Suppressor macrophage treated with lipopolysaccharide for 1 hour (primary cell): ENCODE measurements at regions not wholly inside any gene's neighbourhood (a gene's known extent, or its start where the extent isn't known, plus 50 kb on each side); places are given as distances from the start of the nearest gene placed in this dataset.
A peak's percentile ranks its signal among the peaks of the same experiment; 100 is the strongest.
"Not testable (repeated sequence)": the region's sequence is repeated elsewhere in the genome, so short reads cannot be mapped to it uniquely, and the experiment has no call there.

Experiments
- DNase-seq, 3 donors: peaks; one replicate each; pipeline ENCODE4 v3.0.0-alpha.2; 2020 to 2022

DNA sequence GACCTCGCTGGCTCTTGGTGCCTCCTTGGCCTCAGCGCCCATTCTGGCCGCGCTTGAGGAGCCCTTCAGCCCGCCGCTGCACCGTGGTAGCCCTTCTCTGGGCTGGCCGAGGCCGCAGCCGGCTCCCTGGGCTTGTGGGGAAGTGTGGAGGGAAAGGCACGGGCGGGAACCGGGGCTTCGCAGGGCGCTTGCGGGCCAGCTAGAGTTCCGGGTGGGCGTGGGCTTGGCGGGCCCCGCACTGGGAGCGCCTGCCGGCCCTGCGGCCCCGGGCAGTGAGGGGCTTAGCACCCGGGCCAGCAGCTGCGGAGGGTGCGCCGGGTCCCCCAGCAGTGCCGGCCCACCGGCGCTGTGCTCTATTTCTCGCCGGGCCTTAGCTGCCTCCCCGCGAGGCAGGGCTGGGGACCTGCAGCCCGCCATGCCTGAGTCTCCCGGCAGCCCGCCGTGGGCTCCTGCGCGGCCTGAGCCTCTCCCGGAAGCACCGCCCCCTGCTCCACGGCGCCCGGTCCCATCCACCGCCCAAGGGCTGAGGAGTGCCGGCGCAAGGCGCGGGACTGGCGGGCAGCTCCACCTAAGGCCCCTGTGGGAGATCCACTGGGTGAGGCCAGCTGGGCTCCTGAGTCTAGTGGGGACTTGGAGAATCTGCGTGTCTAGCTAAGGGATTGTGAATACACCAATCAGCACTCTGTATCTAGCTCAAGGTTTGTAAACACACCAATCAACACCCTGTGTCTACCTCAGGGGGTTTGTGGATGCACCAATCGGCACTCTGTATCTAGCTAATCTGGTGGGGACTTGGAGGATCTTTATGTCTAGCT lies 141.1 kb downstream of the SLCO4C1 start:
- DNase-seq: not testable (repeated sequence)

DNA sequence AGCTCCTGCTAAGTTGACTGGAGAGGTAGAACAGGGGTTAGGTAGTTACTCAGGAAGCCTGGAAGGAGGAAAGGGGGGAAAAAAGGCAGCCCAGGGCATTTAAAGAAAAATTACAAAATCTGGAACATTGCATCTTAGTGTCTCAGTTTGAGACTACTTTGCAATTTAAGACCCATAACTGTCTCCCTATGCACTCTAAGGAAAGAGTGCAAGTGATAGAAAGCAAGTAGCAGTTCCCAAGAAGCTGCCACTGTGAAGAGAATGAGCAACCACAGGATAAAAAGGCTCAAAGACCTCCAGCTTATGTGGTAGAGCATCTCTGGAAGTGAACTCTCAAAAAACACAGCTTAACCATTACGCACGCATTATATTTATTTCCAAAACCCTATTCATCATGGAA lies 141.8 kb downstream of the SLCO4C1 start:
- DNase-seq: no peak

DNA sequence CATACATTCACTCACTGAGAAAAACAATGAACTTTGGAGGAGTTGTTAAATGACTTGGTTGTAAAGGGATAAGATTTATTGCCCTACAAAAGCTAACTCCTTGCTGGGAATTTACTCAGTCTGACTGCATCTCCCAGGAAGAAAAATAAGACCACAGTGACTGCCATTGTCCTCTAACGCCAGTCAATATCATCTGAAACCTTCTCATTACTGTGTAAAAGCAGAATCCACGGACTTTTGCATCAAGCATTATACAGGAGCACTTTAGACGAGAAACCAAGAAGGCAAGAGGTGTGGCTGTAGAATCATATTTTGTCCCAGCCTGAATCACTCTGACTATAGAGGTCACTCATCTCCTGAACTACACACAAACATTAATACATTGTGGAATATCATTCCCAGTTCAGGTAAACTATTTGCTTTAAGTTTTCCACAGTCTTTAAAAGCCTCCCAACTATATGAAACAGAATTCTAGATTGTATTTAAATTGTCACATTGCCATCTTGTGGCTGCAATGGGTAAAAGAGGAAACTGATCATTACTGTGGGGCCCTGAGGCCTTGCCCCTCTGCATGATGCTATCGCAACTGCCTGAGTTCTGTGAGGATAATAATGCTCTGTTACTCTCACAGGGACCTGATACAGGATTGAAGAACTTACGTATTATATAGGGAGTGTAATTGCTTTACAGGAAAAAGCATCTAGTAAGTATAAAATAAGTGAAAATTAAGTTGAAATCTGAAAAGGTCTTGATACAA lies 142.9 kb downstream of the SLCO4C1 start:
- DNase-seq: peak; percentile 36 to 50 (median 39)

DNA sequence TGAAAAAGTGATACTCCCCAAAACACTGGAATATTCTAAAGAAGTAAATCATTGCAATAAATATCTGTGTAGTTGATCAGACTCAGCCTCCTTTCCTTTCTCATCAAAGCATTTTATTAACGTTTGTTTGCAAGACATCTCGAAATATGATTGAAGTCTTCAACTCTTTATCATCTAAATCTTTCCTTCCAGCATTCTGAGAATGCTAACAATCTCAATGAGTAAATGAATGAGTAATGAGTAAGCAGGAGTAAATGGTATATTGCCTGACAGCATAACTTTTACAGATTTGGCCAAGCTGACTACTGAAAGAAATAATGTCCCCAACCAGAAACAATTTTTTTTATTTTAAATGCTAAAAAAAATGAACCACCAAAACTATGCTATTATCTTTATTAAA lies 157.1 kb downstream of the SLCO4C1 start:
- DNase-seq: no peak

DNA sequence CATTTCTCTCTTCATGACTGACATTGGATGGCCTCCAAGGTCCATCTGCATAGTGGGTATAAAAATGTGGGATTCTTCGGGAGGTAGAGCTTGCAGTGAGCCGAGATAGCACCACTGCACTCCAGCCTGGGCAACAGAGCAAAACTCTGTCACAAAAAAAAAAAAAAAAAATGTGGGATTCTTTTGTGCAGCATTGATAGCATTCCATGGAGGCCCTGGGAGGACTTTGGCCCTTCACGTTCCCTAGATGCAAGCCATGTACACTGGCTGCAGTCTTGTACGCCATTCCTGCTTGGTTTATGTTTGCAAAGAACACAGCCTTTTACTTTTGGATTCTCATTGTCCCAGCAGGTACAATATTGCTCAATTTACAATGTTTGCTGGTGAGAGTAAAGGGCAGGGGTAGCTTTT lies 157.8 kb downstream of the SLCO4C1 start:
- DNase-seq: no peak

DNA sequence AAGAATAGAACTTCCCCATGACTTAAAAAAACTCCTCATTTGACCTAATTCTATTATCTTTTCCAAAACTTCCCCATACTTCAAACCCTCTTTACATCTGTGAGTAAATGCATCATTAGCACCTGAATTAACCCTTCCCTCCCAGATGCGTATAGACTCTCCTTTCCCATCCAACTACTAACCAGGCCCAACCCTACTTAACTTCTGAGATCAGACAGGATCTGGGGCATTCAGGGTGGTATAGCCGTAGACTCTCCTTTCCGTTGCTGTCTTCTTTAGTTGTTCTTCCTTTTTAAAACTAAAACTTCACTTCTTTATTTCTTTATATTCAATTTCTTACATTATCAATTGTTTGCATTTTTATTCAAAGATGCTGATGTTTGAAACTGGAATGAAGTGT lies 165.2 kb downstream of the SLCO4C1 start:
- DNase-seq: no peak

DNA sequence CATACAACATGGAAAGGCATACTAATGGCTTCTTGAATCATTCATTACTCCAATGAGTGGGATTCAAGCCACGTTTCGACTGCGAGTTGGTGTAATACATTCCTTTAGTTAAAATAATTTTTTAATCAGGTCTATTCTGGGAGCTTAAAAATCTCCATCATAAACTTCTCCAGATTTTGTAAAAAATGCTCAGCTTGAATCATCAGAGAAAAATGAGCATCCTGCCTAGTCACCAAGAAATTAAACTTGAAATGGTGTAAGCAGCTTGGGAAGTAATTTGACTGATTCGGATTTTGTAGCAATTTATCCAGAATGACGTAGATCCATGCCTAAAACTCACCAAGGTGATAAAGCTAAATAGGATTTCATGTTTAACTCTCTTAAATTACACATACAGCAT lies 165.7 kb downstream of the SLCO4C1 start:
- DNase-seq: no peak

DNA sequence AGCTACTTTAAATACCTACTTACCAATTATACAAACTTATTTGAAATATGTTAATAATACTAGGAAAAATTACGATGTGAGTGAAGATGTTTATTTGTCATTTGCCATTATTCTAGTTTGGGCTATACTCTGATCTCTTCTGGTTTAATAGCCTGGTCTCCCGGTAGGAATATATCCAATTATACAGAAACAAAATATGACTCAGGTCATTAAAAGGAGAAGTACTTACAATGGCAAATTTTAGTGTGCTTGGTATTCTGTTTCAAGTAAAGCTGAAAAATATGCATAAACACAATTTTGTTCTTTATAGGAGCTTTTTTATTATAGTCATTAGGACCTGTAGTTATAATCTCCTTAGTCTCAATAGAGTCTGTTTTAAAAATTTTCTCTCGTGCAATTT lies 176.8 kb downstream of the SLCO4C1 start:
- no peak for DNase-seq

DNA sequence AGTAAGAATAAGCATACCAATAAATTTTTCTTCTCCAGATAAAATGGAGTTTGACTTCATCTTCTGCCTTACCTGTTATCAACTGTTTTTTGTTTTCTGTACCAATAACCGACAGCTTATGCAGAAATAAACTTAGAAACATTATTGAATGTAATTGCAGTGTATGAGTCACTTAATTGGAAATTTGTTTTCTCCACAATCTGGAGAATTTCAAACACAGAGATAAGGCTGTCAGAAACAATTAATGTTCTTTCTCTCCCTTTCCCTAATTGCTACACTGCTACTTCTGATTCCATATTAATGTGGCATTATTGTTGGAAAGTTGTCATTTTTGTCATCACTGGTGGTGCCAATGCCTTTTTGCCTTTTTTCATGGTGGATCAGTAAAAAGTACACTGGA lies 180.3 kb downstream of the SLCO4C1 start:
- DNase-seq: no peak

DNA sequence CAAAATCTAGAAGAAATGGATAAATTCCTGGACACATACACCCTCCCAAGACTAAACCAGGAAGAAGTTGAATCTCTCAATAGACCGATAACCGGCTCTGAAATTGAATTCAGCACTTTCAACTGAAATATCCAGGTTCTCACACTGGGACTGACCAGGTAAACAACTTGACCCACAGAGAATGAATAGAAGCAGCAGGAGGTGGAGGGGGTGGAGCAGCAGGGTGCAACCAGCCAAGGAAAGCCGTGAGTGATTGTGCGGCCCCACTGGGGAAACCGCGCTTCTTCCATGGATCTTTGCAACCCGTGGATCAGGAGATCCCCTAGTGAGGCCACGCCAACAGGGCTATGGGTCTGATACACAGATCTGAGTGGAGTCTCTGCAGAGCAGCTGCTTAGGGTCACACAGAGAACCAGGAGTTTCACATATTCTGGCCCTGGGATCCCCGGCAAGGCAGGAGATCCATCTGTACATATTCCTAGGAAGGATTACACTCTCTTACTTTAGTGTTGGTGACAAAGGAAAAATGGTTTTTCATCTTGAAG lies 181.5 kb downstream of the SLCO4C1 start:
- DNase-seq: no peak

DNA sequence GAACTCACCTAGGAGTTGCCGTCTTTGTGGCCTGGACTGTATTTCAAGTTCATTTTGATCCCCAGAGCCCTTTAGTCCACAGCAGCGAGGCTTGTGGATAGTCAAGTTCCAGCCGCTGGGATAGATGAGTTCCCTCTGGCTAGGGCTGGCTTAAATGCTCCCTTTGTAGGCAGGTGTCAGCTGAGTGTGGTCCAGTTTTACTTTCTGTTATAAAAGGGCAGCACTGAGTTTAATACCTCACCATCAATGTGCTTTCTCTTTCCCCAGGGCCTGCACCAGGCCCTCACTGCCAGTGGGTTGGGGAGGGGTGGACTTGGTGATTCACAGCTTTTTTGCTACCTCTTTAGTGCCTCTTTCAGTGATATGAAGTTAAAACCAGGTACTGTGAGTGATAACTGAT lies 188.2 kb downstream of the SLCO4C1 start:
- DNase-seq: no peak

DNA sequence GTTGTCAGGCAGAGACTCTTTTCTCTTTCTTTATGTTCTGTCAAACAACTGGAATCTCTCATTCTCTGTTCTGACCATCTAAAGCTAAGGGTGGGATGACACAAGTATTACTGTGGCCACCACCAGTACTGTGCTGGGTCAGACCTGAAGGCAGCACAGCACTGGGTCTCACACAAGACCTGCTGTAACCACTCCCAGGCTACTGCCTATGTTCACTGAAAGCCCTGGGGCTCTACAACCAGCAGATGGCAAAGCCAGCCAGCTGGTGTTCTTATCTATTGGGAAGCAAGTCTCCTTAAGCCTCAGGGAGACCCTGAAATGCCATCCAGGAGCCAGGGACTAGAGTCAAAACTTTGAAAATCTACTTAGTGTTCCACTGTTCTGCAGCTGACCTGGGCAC lies 189.5 kb downstream of the SLCO4C1 start:
- DNase-seq: no peak

DNA sequence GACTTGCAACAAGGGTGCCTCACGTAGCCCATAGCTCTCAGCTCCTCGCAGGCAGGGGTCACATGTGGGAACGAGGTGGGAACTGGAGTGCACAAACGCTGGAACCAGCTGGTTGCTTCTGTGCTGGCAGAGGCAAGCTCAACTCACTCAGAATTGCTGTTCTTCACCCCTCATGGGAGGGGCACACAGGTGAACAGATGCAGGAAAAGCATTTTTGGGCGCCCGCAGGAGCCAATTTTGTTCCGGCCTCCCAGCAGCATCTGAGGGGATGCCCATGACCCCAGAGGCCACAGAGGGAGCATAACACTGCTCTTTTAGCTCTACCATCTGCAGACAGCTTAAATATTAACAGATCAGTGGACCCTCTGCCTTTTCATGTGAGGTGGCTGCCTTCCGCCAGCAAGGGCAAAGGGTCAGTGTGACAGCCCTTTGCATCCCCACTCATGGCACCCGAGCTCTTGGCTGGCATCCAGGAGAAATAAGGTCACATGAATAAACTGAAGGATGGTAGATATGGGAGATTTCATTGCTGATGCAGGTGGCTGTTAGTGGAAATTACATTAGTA lies 196.2 kb downstream of the SLCO4C1 start:
- DNase-seq: no peak

DNA sequence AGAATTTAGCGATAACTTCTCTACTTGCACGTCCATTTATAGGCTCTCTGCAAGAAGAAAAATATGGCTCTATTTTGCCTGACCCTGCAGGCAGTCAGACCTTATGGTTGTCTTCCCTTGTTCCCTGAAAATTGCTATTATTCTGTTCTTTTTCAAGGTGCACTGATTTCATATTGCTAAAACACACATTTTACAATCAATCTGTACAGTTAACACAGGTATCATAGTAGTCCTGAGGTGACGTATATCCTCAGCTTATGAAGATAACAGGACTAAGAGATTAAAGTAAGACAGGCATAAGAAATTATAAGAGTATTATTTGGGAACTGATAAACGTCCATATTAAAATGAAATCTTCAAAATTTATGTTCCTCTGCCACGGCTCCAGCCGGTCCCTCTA lies 197.0 kb downstream of the SLCO4C1 start:
- not testable (repeated sequence) for DNase-seq

DNA sequence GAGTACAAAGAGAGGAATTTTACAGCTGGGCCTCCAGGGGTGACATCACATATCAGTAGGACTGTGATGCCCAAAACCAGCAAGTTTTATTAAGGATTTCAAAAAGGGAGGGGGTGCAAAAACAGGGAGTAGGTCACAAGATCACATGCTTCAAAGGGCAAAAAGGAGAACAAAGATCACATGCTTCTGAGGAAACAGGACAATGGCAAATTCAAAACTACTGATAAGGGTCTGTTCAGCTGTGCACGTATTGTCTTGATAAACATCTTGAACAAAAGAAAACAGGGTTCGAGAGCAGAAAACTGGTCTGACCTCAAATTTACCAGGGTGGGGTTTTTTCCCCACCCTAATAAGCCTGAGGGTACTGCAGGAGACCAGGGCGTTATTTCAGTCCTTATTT lies 197.5 kb downstream of the SLCO4C1 start:
- not testable (repeated sequence) for DNase-seq

DNA sequence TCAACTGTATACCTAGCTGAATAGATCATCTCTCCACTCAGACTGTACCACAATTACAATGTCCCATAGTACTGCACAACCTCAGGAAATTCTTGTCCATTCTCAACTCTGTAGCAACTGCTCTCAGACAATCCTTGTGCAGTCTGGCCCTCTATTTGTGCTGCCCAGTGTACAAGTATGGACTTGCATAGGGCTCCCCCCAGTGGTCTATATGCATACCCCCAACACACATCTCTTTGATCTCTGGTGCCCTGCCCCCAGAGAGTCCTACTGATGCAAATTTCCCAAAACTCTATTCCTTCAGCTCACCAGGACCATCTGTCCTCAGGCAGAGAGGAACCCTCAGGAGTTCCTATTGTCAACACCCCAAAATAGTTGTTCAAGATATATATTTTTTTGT lies 205.3 kb downstream of the SLCO4C1 start:
- peak in 2 of 3 donors; percentile 14 to 25 for DNase-seq

DNA sequence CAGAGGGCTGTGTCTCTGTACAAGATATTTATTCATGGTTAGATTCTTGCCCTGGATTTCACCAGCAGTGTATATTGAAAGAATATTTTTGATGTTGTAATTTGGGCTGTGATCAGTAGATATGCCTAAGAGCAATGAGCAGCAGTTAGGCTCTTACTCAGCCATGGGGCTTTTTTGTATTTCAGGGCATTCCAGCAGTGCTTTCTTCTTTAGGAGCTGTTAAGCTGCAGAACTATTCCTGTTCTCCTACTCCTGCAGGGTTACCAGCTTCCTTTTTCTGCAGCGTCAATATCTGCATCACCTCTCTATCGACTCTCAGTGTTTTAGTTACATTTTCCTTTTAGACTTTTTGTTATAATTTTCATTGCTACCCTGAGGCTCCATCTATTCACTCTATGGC lies 206.2 kb downstream of the SLCO4C1 start:
- DNase-seq: no peak

DNA sequence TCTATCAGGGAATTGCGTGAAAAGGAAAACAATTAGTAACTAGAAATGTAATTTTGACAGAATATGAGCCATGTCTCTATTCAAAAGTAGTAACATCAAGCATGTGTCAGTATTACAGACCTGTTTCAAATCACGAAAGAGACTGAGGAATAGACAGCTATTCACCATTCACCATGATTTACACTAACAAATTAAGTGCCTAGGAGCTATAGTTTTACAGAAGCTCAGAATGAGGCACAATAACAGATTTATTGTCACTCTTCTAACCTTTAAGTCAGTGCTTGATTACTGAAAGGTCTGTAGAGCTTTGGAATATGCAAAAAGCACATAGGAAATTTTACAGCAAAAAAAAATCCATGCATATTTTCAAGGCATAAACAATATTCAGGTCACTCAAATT lies 208.2 kb downstream of the SLCO4C1 start:
- DNase-seq: no peak

DNA sequence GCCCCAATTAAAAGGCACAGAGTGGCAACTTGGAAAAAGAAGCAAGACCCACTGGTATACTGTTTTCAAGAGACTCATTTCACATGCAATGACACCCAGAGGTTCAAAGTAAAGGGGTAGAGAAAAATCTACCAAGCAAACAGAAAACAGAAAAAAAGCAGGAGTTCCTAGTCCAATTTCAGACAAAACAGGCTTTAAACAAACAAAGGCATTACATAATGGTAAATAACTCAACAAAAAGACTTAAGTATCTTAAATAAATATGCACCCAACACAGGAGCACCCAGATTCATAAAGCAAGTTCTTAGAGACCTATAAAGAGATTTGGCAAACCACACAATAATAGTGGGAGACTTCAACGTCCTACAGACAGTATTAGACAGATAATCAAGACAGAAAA lies 215.8 kb downstream of the SLCO4C1 start:
- DNase-seq: no peak

DNA sequence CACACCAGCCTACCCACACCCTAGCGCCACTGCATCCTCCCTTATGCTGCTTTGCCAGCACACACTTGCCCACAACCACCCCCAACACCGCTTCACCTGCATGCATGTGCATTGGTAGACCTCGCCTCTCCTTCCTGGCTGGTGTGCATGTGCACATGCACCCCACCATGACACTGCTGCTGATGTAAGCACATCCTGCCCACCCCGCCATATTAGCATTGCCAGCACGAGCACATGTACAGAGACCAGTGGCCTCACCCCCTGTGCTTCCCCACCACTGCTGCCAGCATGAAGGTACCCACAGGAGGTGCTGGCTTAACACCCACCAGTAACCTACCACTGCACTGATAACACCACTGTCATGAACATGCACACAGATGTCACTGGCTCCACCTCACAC lies 218.2 kb downstream of the SLCO4C1 start:
- no peak for DNase-seq

DNA sequence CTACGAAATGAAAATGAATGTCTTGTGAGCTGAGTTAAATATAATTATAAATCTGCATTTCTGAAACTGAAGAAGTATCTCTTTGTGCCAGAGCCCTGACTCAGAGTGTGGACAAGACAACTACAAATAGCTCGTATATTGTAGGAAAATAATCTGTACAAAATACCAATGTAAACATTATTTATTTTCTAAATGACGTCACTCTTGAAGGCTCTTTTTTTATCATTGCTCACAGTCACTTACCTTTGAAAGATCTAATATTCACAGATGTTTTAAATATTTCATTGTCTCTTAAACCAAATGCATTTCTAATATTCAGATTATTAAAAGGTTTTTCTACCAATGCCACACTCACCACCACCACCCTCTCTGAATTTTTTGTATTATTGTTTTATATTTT lies 226.1 kb downstream of the SLCO4C1 start:
- DNase-seq: no peak

DNA sequence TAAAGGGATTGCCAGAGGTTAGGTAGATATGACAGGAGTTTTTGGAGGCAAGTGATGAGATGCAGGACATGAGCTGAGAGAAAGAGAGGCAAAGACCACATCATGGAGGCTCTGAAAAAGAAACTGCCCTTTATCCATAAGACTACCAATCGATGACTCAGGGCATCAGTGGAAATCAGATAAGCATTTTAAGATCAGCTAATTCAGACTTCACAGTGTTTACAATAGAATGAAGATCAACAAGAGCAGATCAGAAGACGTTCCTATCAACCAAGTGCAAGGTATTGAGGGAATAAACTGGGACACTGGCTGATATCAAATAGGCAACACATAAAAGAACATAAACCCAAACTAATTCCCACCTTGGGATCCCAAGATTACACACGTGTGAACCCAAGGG lies 227.2 kb downstream of the SLCO4C1 start:
- DNase-seq: no peak

DNA sequence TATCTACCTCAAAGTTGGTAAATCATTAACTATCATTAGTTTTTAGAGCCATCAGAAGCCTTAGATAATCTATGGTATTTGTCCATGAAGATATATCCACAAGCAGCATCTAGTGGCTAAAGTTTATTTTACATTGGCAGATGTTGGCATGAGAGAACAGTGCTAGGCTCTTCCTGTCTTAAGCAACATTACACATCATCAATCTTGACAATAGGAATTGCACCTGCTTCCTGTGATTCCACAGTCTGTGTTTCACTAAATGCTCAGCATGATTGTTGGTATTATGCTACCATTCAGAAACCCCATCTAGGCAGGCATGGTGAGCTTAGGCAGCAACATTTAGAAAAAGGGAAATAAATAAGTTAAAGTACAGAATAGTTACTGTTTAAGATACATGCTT lies 246.6 kb downstream of the SLCO4C1 start:
- DNase-seq: peak in 1 of 3 donors; percentile 1

DNA sequence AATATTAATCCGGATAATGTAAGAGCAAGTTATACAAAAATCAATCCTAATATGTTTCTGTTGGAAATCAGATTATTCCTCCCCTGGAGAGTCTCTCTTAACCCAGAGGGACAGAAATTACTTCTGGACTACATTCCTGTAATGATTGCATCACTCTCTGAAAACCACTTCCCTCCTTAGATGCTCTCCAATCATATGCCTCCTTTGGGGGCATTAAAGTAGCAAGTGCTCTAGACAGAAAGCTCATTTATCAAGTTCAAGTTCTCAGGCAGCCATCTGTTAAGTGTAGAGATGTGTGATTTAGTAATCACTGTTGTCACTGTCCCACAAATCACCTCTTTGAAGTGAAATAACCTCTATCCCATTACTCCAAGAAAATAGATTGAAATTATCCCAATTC lies 247.1 kb downstream of the SLCO4C1 start:
- DNase-seq: peak in 1 of 3 donors; percentile 3
